B cell (primary cell): ENCODE measurements at regions not wholly inside any gene's neighbourhood (a gene's known extent, or its start where the extent isn't known, plus 50 kb on each side); places are given as distances from the start of the nearest gene placed in this dataset.

Experiments
- ATAC-seq: fragments of 200-7000 bp; cut with Tn5 transposase; one replicate; pipeline ENCODE4 v1.10.0; 2021; ENCODE audit warnings: low read depth, mild to moderate bottlenecking, moderate number of reproducible peaks, moderate library complexity
- CTCF ChIA-PET: fragments of 350-600 bp; sonication (Branson Sonifier 250); formaldehyde crosslinking; loops from one replicate; lab custom pipeline; 2021; ENCODE audit warnings: antibody characterized with exemption, inconsistent platforms; lab: Charles Lee
- POLR2A ChIA-PET: fragments of 350-600 bp; sonication (Branson Sonifier 250); formaldehyde crosslinking; loops from one replicate; lab custom pipeline; 2021; ENCODE audit warnings: antibody characterized with exemption; lab: Charles Lee
- DNase-seq: peaks from one replicate; pipeline ENCODE4 v3.0.0; 2013
- H2AFZ ChIP-seq: 2 replicates; pipeline ENCODE4 v1.6.1; 2012; ENCODE audit warnings: mild to moderate bottlenecking, low read depth, low read length; ENCODE audit not compliant: insufficient read depth, poor library complexity, severe bottlenecking
- H3K27ac ChIP-seq, 2 donors: 1 replicate in 1 of 2; 2 replicates in 1 of 2; pipeline ENCODE4 v1.5.1; 2012 to 2013; ENCODE audit warnings: low read length in 2 of 2, mild to moderate bottlenecking in 2 of 2, moderate library complexity in 1 of 2
- H3K27me3 ChIP-seq, 4 experiments: fragments of 200-600 bp in 1 of 4; sonication (generic) in 1 of 4; replicated peaks in 1 of 4; 1 replicate in 2 of 4; 2 replicates in 2 of 4; pipeline versions ENCODE4 v1.6.1 to v1.7.0; 2013 to 2016; ENCODE audit warnings: low read length in 3 of 4, mild to moderate bottlenecking in 2 of 4, mixed read lengths in 1 of 4, moderate library complexity in 1 of 4; ENCODE audit not compliant: insufficient read depth in 4 of 4, control insufficient read depth in 3 of 4; ENCODE audit errors: control extremely low read depth in 1 of 4
- H3K36me3 ChIP-seq, 2 experiments: replicated peaks in 1 of 2; 1 replicate in 1 of 2; 2 replicates in 1 of 2; pipeline versions ENCODE4 v1.6.1 to v1.7.1; 2013; ENCODE audit warnings: low read length in 1 of 2; ENCODE audit not compliant: insufficient read depth in 2 of 2, control insufficient read depth in 1 of 2; ENCODE audit errors: control extremely low read depth in 1 of 2, extremely low read depth in 1 of 2
- H3K4me1 ChIP-seq, 2 donors: fragments of 200-600 bp in 1 of 2; sonication (generic) in 1 of 2; 1 replicate in 1 of 2; 2 replicates in 1 of 2; pipeline versions ENCODE4 v1.5.1 to v1.6.1; 2013 to 2017; ENCODE audit warnings: low read length in 2 of 2; ENCODE audit not compliant: control insufficient read depth in 2 of 2, insufficient read depth in 2 of 2
- H3K4me2 ChIP-seq: replicated peaks from 2 replicates; pipeline ENCODE3; 2012; ENCODE audit warnings: mild to moderate bottlenecking, low read depth, low read length; ENCODE audit not compliant: poor library complexity, severe bottlenecking
- H3K4me3 ChIP-seq, 5 experiments: fragments of 200-600 bp in 1 of 5; sonication (generic) in 1 of 5; 1 replicate in 3 of 5; 2 replicates in 2 of 5; pipeline versions ENCODE4 v1.5.1 to v1.7.0; 2011 to 2016; ENCODE audit warnings: low read length in 4 of 5, mild to moderate bottlenecking in 4 of 5, low read depth in 2 of 5, control low read depth in 1 of 5, moderate library complexity in 1 of 5; ENCODE audit not compliant: insufficient read depth in 1 of 5; ENCODE audit errors: control extremely low read depth in 1 of 5, extremely low read depth in 1 of 5
- H3K79me2 ChIP-seq: fragments of 200-600 bp; sonication (generic); one replicate; pipeline ENCODE4 v1.6.0; 2016; ENCODE audit warnings: low read length; ENCODE audit not compliant: control insufficient read depth, insufficient read depth
- H3K9ac ChIP-seq: fragments of 200-600 bp; sonication (generic); 2 replicates; pipeline ENCODE4 v1.6.1; 2017; ENCODE audit warnings: mild to moderate bottlenecking, low read length, moderate library complexity
- H3K9me3 ChIP-seq, 3 donors: one replicate each; pipeline versions ENCODE4 v1.6.1 to v1.7.1; 2013; ENCODE audit warnings: low read length in 2 of 3; ENCODE audit not compliant: control insufficient read depth in 2 of 3, insufficient read depth in 1 of 3; ENCODE audit errors: control extremely low read depth in 1 of 3
- H4K20me1 ChIP-seq: 2 replicates; pipeline ENCODE4 v1.6.0; 2012; ENCODE audit warnings: mild to moderate bottlenecking, low read length; ENCODE audit not compliant: insufficient read depth, control insufficient read depth, poor library complexity, severe bottlenecking
- H3K27ac Mint-ChIP-seq: one replicate; pipeline ENCODE4 v1.8.0; 2021; ENCODE audit warnings: mixed read lengths
- H3K27me3 Mint-ChIP-seq: one replicate; pipeline ENCODE4 v1.8.0; 2021; ENCODE audit warnings: mixed read lengths
- H3K4me1 Mint-ChIP-seq: one replicate; pipeline ENCODE4 v1.8.0; 2021; ENCODE audit warnings: mixed read lengths
- H3K4me3 Mint-ChIP-seq: one replicate; pipeline ENCODE4 v1.8.0; 2021; ENCODE audit warnings: mixed read lengths
- H3K9me3 Mint-ChIP-seq: one replicate; pipeline ENCODE4 v1.8.0; 2022; ENCODE audit warnings: mixed read lengths; ENCODE audit not compliant: insufficient read depth
- CTCF ChIP-seq: fragments of 200-600 bp; IDR thresholded peaks from one replicate; pipeline ENCODE4 v1.8.0; 2022; ENCODE audit warnings: antibody characterized with exemption, mild to moderate bottlenecking
- EZH2 ChIP-seq: IDR thresholded peaks from 2 replicates; pipeline ENCODE4 v1.6.1; 2012; ENCODE audit warnings: borderline replicate concordance, low read depth, mild to moderate bottlenecking, moderate library complexity, low read length; ENCODE audit not compliant: insufficient read depth, poor library complexity, severe bottlenecking
- WGBS: methylation state at CpG from one replicate; pipeline ENCODE4 v1.1.5; 2013; ENCODE audit warnings: missing lambda C conversion rate; ENCODE audit not compliant: insufficient coverage; 5-methylcytosine and 5-hydroxymethylcytosine counted together
- intact Hi-C: fragments of 100-400 bp; cut with micrococcal nuclease; formaldehyde crosslinking; loops from one replicate; pipeline ENCODE4 v1.10.0; 2022

GRCh38 chr10:84762754-84763394 lies 434.5 kb downstream of the CCSER2 start:
- Histone ChIP-seq H3K27me3 (peaks cover 0 to under 1% (median 0%) of the 10 kb centered on the region in 4 experiments), H3K36me3 (no peaks in the 10 kb centered on the region), H3K4me1 (no peaks in the 10 kb centered on the region), H3K79me2 (no peaks in the 10 kb centered on the region), H3K27ac (no peak overlapping the region), H2AFZ (no peak overlapping the region), H3K4me2 (no peak overlapping the region), H3K9ac (no peak overlapping the region), H3K4me3 (no peak overlapping the region), H3K9me3 (peaks cover 0 to 5% (median 0%) of the 10 kb centered on the region in 3 donors), H4K20me1 (no peaks in the 10 kb centered on the region)
- no peaks in the 10 kb centered on the region for H3K27me3 Mint-ChIP-seq
- intact Hi-C loops = no loop called here
- TF ChIP-seq CTCF = no peak
- TF ChIP-seq EZH2 = no peak
- WGBS = 93% methylated on average over 9 of the region's 16 CpGs
- no peak overlapping the region for H3K27ac Mint-ChIP-seq
- ATAC-seq (no peak), DNase-seq (no peak)
- peaks cover 2% of the 10 kb centered on the region for H3K9me3 Mint-ChIP-seq
- CTCF ChIA-PET = no interaction called here
- POLR2A ChIA-PET = no interaction called here
- no peak overlapping the region for H3K4me3 Mint-ChIP-seq
- no peaks in the 10 kb centered on the region for H3K4me1 Mint-ChIP-seq

- ATAC-seq (no peak), DNase-seq (no peak)
- Histone ChIP-seq H3K79me2 (no peaks in the 10 kb centered on the region), H3K27ac (no peak overlapping the region), H3K9ac (no peak overlapping the region), H3K36me3 (no peaks in the 10 kb centered on the region), H2AFZ (no peak overlapping the region), H3K27me3 (peaks cover 0 to 2% (median 0%) of the 10 kb centered on the region in 4 experiments), H3K9me3 (peaks cover 0 to 5% (median 0%) of the 10 kb centered on the region in 3 donors), H4K20me1 (no peaks in the 10 kb centered on the region), H3K4me1 (no peaks in the 10 kb centered on the region), H3K4me3 (no peak overlapping the region), H3K4me2 (no peak overlapping the region)
- ChIA-PET CTCF (no interaction called here), POLR2A (no interaction called here)
- Mint-ChIP-seq H3K4me3 (no peak overlapping the region), H3K9me3 (peaks cover 2% of the 10 kb centered on the region), H3K4me1 (no peaks in the 10 kb centered on the region), H3K27ac (no peak overlapping the region), H3K27me3 (no peaks in the 10 kb centered on the region)
- WGBS = 70% methylated on average over 2 of the region's 3 CpGs
- TF ChIP-seq CTCF = no peak
- no peak for TF ChIP-seq EZH2
- intact Hi-C loops = no loop called here
Measured at GRCh38 chr10:84763965-84764364, 435.6 kb downstream of the CCSER2 start.
